ENCODE measurements at regions not wholly inside any gene's neighbourhood (a gene's known extent, or its start where the extent isn't known, plus 50 kb on each side); places are given as distances from the start of the nearest gene placed in this dataset.
"Not testable (repeated sequence)": the region's sequence is repeated elsewhere in the genome, so short reads cannot be mapped to it uniquely, and the experiment has no call there.

- DNase-seq (ENCODE audit: low spot score): no peak
These were observed 515.3 kb downstream of the JRKL start for GRCh38 chr11:96905143-96905542.

- DNase-seq (ENCODE audit: low spot score): no peak
These were observed 515.9 kb downstream of the JRKL start for GRCh38 chr11:96905663-96906062.

GRCh38 chr11:96906476-96906875, 516.7 kb downstream of the JRKL start:
- DNase-seq (ENCODE audit: low spot score): no peak

GRCh38 chr11:96925862-96926261, 536.0 kb downstream of the JRKL start:
- DNase-seq (ENCODE audit: low spot score): no peak

- DNase-seq (ENCODE audit: low spot score): no peak
These were observed 550.4 kb downstream of the JRKL start for GRCh38 chr11:96940227-96940626.

- no peak for DNase-seq (ENCODE audit: low spot score)
These were observed 553.0 kb downstream of the JRKL start for GRCh38 chr11:96942855-96943254.

GRCh38 chr11:96943970-96944369, 554.2 kb downstream of the JRKL start:
- DNase-seq (ENCODE audit: low spot score): no peak

GRCh38 chr11:96948066-96948465, 558.3 kb downstream of the JRKL start:
- no peak for DNase-seq (ENCODE audit: low spot score)

- DNase-seq (ENCODE audit: low spot score): no peak
These were observed 559.7 kb downstream of the JRKL start for GRCh38 chr11:96949464-96949863.

- no peak for DNase-seq (ENCODE audit: low spot score)
These were observed 564.9 kb downstream of the JRKL start for GRCh38 chr11:96954587-96955242.

- DNase-seq (ENCODE audit: low spot score): no peak
These were observed 570.7 kb downstream of the JRKL start for GRCh38 chr11:96960476-96960875.

- no peak for DNase-seq (ENCODE audit: low spot score)
These were observed 571.1 kb downstream of the JRKL start for GRCh38 chr11:96960926-96961325.

- DNase-seq (ENCODE audit: low spot score): no peak
These were observed 572.1 kb downstream of the JRKL start for GRCh38 chr11:96961931-96962330.

GRCh38 chr11:96963375-96963774, 573.6 kb downstream of the JRKL start:
- no peak for DNase-seq (ENCODE audit: low spot score)

- DNase-seq (ENCODE audit: low spot score): no peak
These were observed 574.8 kb downstream of the JRKL start for GRCh38 chr11:96964661-96965060.

- DNase-seq (ENCODE audit: low spot score): no peak
These were observed 577.8 kb downstream of the JRKL start for GRCh38 chr11:96967616-96968015.

GRCh38 chr11:96969251-96969650, 579.4 kb downstream of the JRKL start:
- no peak for DNase-seq (ENCODE audit: low spot score)

GRCh38 chr11:96978751-96979150, 588.9 kb downstream of the JRKL start:
- no peak for DNase-seq (ENCODE audit: low spot score)

GRCh38 chr11:96986516-96986915, 596.7 kb downstream of the JRKL start:
- DNase-seq (ENCODE audit: low spot score): no peak

- DNase-seq (ENCODE audit: low spot score): no peak
These were observed 601.1 kb downstream of the JRKL start for GRCh38 chr11:96990914-96991313.

- DNase-seq (ENCODE audit: low spot score): no peak
These were observed 610.7 kb downstream of the JRKL start for GRCh38 chr11:97000481-97000880.

GRCh38 chr11:97007283-97007682, 617.5 kb downstream of the JRKL start:
- DNase-seq (ENCODE audit: low spot score): no peak

- no peak for DNase-seq (ENCODE audit: low spot score)
These were observed 619.8 kb downstream of the JRKL start for GRCh38 chr11:97009613-97010012.

- DNase-seq (ENCODE audit: low spot score): not testable (repeated sequence)
These were observed 621.2 kb downstream of the JRKL start for GRCh38 chr11:97010997-97011396.

GRCh38 chr11:97015327-97015726, 625.5 kb downstream of the JRKL start:
- no peak for DNase-seq (ENCODE audit: low spot score)

All from germinal center (tissue), 1 donor.